GM12878 (cell line): ENCODE measurements at regions not wholly inside any gene's neighbourhood (a gene's known extent, or its start where the extent isn't known, plus 50 kb on each side); places are given as distances from the start of the nearest gene placed in this dataset.

ENCODE experiments used
- ATAC-seq: fragments of 200-7000 bp; cut with Tn5 transposase; 3 replicates; pipeline ENCODE4 v1.9.1; 2020; ENCODE audit warnings: mild to moderate bottlenecking, moderate library complexity
- BruUV-seq: library from RNA; stranded (reverse); fragments of 400-500 nt; replicated peaks from 2 replicates; lab custom pipeline; 2021; lab: Mats Ljungman, UMichigan
- CTCF ChIA-PET: fragments of 300-600 bp; sonication (Branson Sonifier 250); formaldehyde crosslinking; extraction: SDS; loops from one replicate; lab custom pipeline; 2021; ENCODE audit warnings: inconsistent platforms; lab: Yijun Ruan, JAX
- POLR2A ChIA-PET: fragments of 350-600 bp; formaldehyde crosslinking; extraction: SDS; loops from one replicate; lab custom pipeline; 2021; ENCODE audit warnings: inconsistent platforms; lab: Charles Lee
- RAD21 ChIA-PET: fragments of 300-600 bp; sonication (Branson Sonifier 250); formaldehyde crosslinking; loops from one replicate; lab custom pipeline; 2023; ENCODE audit warnings: antibody characterized with exemption; ENCODE audit not compliant: unreplicated experiment; lab: Charles Lee
- SMC1A ChIA-PET: fragments of 300-600 bp; sonication (Branson Sonifier 250); formaldehyde crosslinking; loops from one replicate; lab custom pipeline; 2023; ENCODE audit not compliant: unreplicated experiment, uncharacterized antibody; lab: Charles Lee
- DNase-seq: peaks from one replicate; pipeline ENCODE4 v3.0.0-alpha.2; 2011; ENCODE audit warnings: low read depth, low spot score
- FAIRE-seq: peaks from 3 replicates; lab custom pipeline; 2011; peaks lifted over from hg19 to GRCh38; lab: Jason Lieb, UNC
- H2AFZ ChIP-seq: 2 replicates; pipeline ENCODE4 v1.6.0; 2011; ENCODE audit warnings: low read depth, low read length, control low read depth; ENCODE audit not compliant: control insufficient read depth
- H3K27ac ChIP-seq: 2 replicates; pipeline ENCODE4 v1.5.1; 2011; ENCODE audit warnings: control low read depth; ENCODE audit not compliant: control insufficient read depth, insufficient read depth
- H3K27me3 ChIP-seq, 2 experiments: replicated peaks in 1 of 2; 2 replicates each; pipeline versions ENCODE4 v1.6.0 to v1.6.1; 2011; ENCODE audit warnings: low read length in 1 of 2; ENCODE audit not compliant: control insufficient read depth in 2 of 2, insufficient read depth in 2 of 2
- H3K36me3 ChIP-seq, 2 experiments: 2 replicates each; pipeline ENCODE4 v1.5.1; 2011; ENCODE audit warnings: low read length in 1 of 2; ENCODE audit not compliant: control insufficient read depth in 2 of 2, insufficient read depth in 2 of 2
- H3K4me1 ChIP-seq: 2 replicates; pipeline ENCODE4 v1.6.1; 2011; ENCODE audit warnings: mild to moderate bottlenecking, low read length, moderate library complexity, mixed read lengths; ENCODE audit not compliant: control insufficient read depth, insufficient read depth
- H3K4me2 ChIP-seq: 2 replicates; pipeline ENCODE4 v1.6.0; 2011; ENCODE audit warnings: control low read depth; ENCODE audit not compliant: control insufficient read depth, insufficient read depth
- H3K4me3 ChIP-seq: fragments of 200-600 bp; sonication (generic); 2 replicates; pipeline ENCODE4 v1.5.1; 2016
- H3K79me2 ChIP-seq: 2 replicates; pipeline ENCODE4 v1.6.0; 2011; ENCODE audit warnings: low read length; ENCODE audit not compliant: control insufficient read depth, insufficient read depth
- H3K9ac ChIP-seq: 2 replicates; pipeline ENCODE4 v1.8.0; 2011; ENCODE audit warnings: low read length, control low read depth, mixed read lengths; ENCODE audit not compliant: control insufficient read depth, insufficient read depth
- H3K9me3 ChIP-seq: replicated peaks from 3 replicates; pipeline ENCODE4 v1.5.1; 2011; ENCODE audit warnings: mild to moderate bottlenecking, low read length; ENCODE audit not compliant: control insufficient read depth, insufficient read depth
- H4K20me1 ChIP-seq: 2 replicates; pipeline ENCODE4 v1.6.0; 2011; ENCODE audit not compliant: control insufficient read depth, insufficient read depth
- CBX5 ChIP-seq: sonication (generic); IDR thresholded peaks from 2 replicates; pipeline ENCODE4 v1.6.1; 2016; ENCODE audit warnings: low read depth, moderate library complexity, mild to moderate bottlenecking, inconsistent platforms
- CTCF ChIP-seq, 3 experiments: IDR thresholded peaks in 2 of 3; conservative IDR thresholded peaks in 1 of 3; 2 replicates each; pipeline ENCODE4 v1.5.1; 2011; ENCODE audit warnings: low read depth in 3 of 3, low read length in 3 of 3, mild to moderate bottlenecking in 3 of 3, control low read depth in 2 of 3, moderate library complexity in 2 of 3, inconsistent platforms in 1 of 3, mixed read lengths in 1 of 3; ENCODE audit not compliant: control insufficient read depth in 2 of 3, insufficient read depth in 1 of 3; ENCODE audit errors: extremely low read depth in 1 of 3
- EGR1 ChIP-seq, 2 experiments: IDR thresholded peaks; 1 replicate in 1 of 2; 2 replicates in 1 of 2; pipeline ENCODE4 v1.6.1; 2011 to 2012; ENCODE audit warnings: low read depth in 2 of 2, low read length in 2 of 2, borderline replicate concordance in 1 of 2, mild to moderate bottlenecking in 1 of 2, moderate library complexity in 1 of 2
- EZH2 ChIP-seq: IDR thresholded peaks from 2 replicates; pipeline ENCODE4 v1.6.1; 2012; ENCODE audit warnings: low read depth, mild to moderate bottlenecking, control low read depth, inconsistent platforms, low read length, borderline replicate concordance; ENCODE audit not compliant: control insufficient read depth
- PKNOX1 ChIP-seq: fragments of 450-650 bp; IDR thresholded peaks from 2 replicates; pipeline ENCODE4 v1.6.1; 2016; ENCODE audit warnings: mild to moderate bottlenecking
- PML ChIP-seq: IDR thresholded peaks from 2 replicates; pipeline ENCODE4 v1.6.1; 2012; ENCODE audit warnings: low read length, inconsistent platforms
- RB1 ChIP-seq: fragments of 450-650 bp; formaldehyde crosslinking; IDR thresholded peaks from 2 replicates; pipeline ENCODE4 v1.6.1; 2017; ENCODE audit warnings: mild to moderate bottlenecking, borderline replicate concordance
- SMAD5 ChIP-seq: IDR thresholded peaks from 2 replicates; pipeline ENCODE4 v1.6.1; 2016; ENCODE audit warnings: antibody characterized with exemption, low read depth
- STAT1 ChIP-seq: fragments of 450-650 bp; conservative IDR thresholded peaks from 2 replicates; pipeline ENCODE4 v1.6.1; 2014; ENCODE audit warnings: antibody characterized with exemption, mild to moderate bottlenecking
- WGBS: methylation state at CpG from one replicate; pipeline ENCODE4 v1.1.6; 2016; ENCODE audit warnings: low lambda C conversion rate; ENCODE audit not compliant: insufficient replicate concordance, insufficient coverage; ENCODE audit errors: missing lambda C conversion rate; 5-methylcytosine and 5-hydroxymethylcytosine counted together
- in situ Hi-C: fragments of 300-500 bp; cut with MboI; formaldehyde crosslinking; loops from 9 replicates; pipeline ENCODE4 v1.14.3; 2018; ENCODE audit warnings: mixed read lengths
- intact Hi-C: fragments of 100-400 bp; cut with micrococcal nuclease; formaldehyde crosslinking; loops from one replicate; pipeline ENCODE4 v1.14.2; 2022; ENCODE audit not compliant: unreplicated experiment
- TF ChIP-seq, protein P1 (sequence below): fragments of 450-650 bp; IDR thresholded peaks from 2 replicates; pipeline ENCODE4 v1.6.1; 2017; ENCODE audit warnings: borderline replicate concordance
- TF ChIP-seq, protein P2 (sequence below): fragments of 450-650 bp; conservative IDR thresholded peaks from 2 replicates; pipeline ENCODE4 v1.6.1; 2017; ENCODE audit warnings: mild to moderate bottlenecking, moderate library complexity
- TF ChIP-seq, protein P3 (sequence below): IDR thresholded peaks from 2 replicates; pipeline ENCODE4 v1.6.1; 2011; ENCODE audit warnings: borderline replicate concordance, low read depth, mild to moderate bottlenecking, moderate library complexity, mixed read lengths, low read length; ENCODE audit not compliant: insufficient read depth; ENCODE audit errors: extremely low read length
- TF ChIP-seq, protein P4 (sequence below): fragments of 450-650 bp; IDR thresholded peaks from 2 replicates; pipeline ENCODE4 v1.6.1; 2018; ENCODE audit warnings: mild to moderate bottlenecking, low read depth, moderate library complexity; ENCODE audit not compliant: partially characterized antibody

- ChIA-PET CTCF (no interaction called here), POLR2A (no interaction called here), SMC1A (no interaction called here), RAD21 (no interaction called here)
- H3K27me3 ChIP-seq = no peaks in the 10 kb centered on the region
- H3K4me1 ChIP-seq = no peaks in the 10 kb centered on the region
- in situ Hi-C loops = no loop called here
- H3K9ac ChIP-seq = no peak overlapping the region
- no TSS peak for BruUV-seq
- no peaks in the 10 kb centered on the region for H4K20me1 ChIP-seq
- WGBS = 8% methylated on average over 2 of the region's 2 CpGs
- intact Hi-C loops = no loop called here
- H3K79me2 ChIP-seq = no peaks in the 10 kb centered on the region
- H2AFZ ChIP-seq = no peak overlapping the region
- H3K27ac ChIP-seq = no peak overlapping the region
- ATAC-seq (no peak), DNase-seq (no peak), FAIRE-seq (no peak)
- H3K4me2 ChIP-seq = no peak overlapping the region
- no peaks in the 10 kb centered on the region for H3K9me3 ChIP-seq
- H3K4me3 ChIP-seq = no peak overlapping the region
- no peaks in the 10 kb centered on the region for H3K36me3 ChIP-seq
- no peak for TF ChIP-seq EGR1 (IDR thresholded peaks at IDR 0.05; ENCODE audit: borderline replicate concordance in 1 of 2, low read depth in 2 of 2, low read length in 2 of 2)
- no peak for TF ChIP-seq CBX5
- TF ChIP-seq, protein P1, sequence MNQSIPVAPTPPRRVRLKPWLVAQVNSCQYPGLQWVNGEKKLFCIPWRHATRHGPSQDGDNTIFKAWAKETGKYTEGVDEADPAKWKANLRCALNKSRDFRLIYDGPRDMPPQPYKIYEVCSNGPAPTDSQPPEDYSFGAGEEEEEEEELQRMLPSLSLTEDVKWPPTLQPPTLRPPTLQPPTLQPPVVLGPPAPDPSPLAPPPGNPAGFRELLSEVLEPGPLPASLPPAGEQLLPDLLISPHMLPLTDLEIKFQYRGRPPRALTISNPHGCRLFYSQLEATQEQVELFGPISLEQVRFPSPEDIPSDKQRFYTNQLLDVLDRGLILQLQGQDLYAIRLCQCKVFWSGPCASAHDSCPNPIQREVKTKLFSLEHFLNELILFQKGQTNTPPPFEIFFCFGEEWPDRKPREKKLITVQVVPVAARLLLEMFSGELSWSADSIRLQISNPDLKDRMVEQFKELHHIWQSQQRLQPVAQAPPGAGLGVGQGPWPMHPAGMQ = no peak
- TF ChIP-seq STAT1 = no peak
- TF ChIP-seq SMAD5 = no peak
- no peak for TF ChIP-seq CTCF (IDR thresholded peaks at IDR 0.05 in 2 of 3, conservative IDR thresholded peaks at IDR 0.05 in 1 of 3; ENCODE audit: control insufficient read depth in 2 of 3, extremely low read depth in 1 of 3, insufficient read depth in 1 of 3, low read depth in 3 of 3, low read length in 3 of 3)
- TF ChIP-seq, protein P2, sequence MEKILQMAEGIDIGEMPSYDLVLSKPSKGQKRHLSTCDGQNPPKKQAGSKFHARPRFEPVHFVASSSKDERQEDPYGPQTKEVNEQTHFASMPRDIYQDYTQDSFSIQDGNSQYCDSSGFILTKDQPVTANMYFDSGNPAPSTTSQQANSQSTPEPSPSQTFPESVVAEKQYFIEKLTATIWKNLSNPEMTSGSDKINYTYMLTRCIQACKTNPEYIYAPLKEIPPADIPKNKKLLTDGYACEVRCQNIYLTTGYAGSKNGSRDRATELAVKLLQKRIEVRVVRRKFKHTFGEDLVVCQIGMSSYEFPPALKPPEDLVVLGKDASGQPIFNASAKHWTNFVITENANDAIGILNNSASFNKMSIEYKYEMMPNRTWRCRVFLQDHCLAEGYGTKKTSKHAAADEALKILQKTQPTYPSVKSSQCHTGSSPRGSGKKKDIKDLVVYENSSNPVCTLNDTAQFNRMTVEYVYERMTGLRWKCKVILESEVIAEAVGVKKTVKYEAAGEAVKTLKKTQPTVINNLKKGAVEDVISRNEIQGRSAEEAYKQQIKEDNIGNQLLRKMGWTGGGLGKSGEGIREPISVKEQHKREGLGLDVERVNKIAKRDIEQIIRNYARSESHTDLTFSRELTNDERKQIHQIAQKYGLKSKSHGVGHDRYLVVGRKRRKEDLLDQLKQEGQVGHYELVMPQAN = no peak
- no peak for TF ChIP-seq PKNOX1
- no peak for TF ChIP-seq EZH2
- no peak for TF ChIP-seq RB1
- TF ChIP-seq, protein P3, sequence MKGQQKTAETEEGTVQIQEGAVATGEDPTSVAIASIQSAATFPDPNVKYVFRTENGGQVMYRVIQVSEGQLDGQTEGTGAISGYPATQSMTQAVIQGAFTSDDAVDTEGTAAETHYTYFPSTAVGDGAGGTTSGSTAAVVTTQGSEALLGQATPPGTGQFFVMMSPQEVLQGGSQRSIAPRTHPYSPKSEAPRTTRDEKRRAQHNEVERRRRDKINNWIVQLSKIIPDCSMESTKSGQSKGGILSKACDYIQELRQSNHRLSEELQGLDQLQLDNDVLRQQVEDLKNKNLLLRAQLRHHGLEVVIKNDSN = no peak
- TF ChIP-seq PML = no peak
- TF ChIP-seq, protein P4, sequence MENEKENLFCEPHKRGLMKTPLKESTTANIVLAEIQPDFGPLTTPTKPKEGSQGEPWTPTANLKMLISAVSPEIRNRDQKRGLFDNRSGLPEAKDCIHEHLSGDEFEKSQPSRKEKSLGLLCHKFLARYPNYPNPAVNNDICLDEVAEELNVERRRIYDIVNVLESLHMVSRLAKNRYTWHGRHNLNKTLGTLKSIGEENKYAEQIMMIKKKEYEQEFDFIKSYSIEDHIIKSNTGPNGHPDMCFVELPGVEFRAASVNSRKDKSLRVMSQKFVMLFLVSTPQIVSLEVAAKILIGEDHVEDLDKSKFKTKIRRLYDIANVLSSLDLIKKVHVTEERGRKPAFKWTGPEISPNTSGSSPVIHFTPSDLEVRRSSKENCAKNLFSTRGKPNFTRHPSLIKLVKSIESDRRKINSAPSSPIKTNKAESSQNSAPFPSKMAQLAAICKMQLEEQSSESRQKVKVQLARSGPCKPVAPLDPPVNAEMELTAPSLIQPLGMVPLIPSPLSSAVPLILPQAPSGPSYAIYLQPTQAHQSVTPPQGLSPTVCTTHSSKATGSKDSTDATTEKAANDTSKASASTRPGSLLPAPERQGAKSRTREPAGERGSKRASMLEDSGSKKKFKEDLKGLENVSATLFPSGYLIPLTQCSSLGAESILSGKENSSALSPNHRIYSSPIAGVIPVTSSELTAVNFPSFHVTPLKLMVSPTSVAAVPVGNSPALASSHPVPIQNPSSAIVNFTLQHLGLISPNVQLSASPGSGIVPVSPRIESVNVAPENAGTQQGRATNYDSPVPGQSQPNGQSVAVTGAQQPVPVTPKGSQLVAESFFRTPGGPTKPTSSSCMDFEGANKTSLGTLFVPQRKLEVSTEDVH = no peak
These were observed 174.4 kb upstream of the SPHKAP start for GRCh38 chr2:228355897-228356296.
